ENCODE measurements at regions not wholly inside any gene's neighbourhood (a gene's known extent, or its start where the extent isn't known, plus 50 kb on each side); places are given as distances from the start of the nearest gene placed in this dataset.

DNA sequence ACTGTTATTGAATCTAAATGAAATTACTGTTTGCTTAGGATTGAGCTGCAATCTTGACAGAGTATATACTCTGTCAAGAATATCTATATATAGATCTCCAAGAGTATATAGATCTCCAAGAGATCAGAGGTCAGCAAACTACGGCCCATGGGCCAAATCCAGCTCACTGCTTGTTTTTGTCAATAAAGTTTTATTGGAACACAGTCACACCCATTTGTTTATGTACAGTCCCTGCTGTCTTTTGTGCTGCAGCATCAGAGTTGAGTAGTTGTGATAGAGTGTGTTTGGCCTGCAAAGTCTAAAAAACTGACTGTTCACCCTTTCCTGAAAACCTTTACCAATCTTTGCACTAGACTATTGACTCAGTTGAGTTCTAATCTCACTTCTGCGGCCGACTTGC, 66.3 kb upstream of the NPVF start:
- no peak for TF ChIP-seq CTCF (IDR thresholded peaks at IDR 0.05; ENCODE audit: low read depth, low read length, missing control alignments)
- no peak overlapping the region for H3K4me3 ChIP-seq (replicated peaks; ENCODE audit: low read depth, low read length)
- no peak for DNase-seq (ENCODE audit: extremely low read depth, low read depth)

DNA sequence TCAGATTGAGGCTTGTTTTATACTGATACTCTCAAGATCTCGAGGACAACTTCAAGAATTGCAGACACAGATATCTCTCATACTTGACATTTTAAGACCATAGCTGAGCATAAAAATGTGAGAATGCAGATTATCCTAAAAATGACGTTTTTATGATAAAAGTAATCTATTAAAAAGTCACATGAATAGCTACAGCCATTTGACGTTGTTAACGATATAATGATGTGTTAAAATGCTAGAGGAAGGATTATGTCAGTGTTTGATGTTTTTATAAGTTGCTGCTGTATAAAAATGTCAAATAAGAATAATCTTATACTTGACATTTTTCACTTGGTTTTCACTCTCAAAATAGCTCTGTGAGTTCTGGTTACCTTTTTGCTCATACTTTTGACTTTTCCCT, 67.1 kb upstream of the NPVF start:
- H3K4me3 ChIP-seq (replicated peaks; ENCODE audit: low read depth, low read length), result no peak overlapping the region
- DNase-seq (ENCODE audit: extremely low read depth, low read depth), result no peak
- TF ChIP-seq CTCF (IDR thresholded peaks at IDR 0.05; ENCODE audit: low read depth, low read length, missing control alignments), result no peak

DNA sequence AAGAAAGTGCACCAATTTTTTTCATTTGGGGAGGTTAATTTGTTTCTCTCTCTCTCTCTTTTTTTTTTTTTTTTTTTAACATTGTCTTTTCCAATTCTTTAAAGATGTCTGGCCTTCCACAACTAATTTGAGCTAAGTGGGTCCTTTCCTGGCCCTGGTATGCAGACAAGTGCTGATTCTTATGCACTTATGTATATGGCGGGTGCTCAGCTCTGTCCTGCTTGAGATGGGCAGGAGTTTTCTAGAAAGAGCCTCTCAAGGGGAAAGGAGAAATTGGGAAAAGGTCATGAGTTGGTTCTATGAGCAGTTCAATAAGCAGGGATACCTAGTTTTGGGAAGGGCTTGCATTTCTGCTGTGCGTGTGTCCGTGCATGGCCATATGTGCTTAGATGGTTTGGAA, 67.8 kb upstream of the NPVF start:
- TF ChIP-seq CTCF (IDR thresholded peaks at IDR 0.05; ENCODE audit: low read depth, low read length, missing control alignments), result no peak
- DNase-seq (ENCODE audit: extremely low read depth, low read depth), result no peak
- H3K4me3 ChIP-seq (replicated peaks; ENCODE audit: low read depth, low read length), result no peak overlapping the region

- DNase-seq (ENCODE audit: extremely low read depth, low read depth), result no peak
- TF ChIP-seq CTCF (IDR thresholded peaks at IDR 0.05; ENCODE audit: low read depth, low read length, missing control alignments), result no peak
- no peak overlapping the region for H3K4me3 ChIP-seq (replicated peaks; ENCODE audit: low read depth, low read length)
Measured at GRCh38 chr7:25297278-25297677, 69.0 kb upstream of the NPVF start.

- H3K4me3 ChIP-seq (replicated peaks; ENCODE audit: low read depth, low read length), result no peak overlapping the region
- TF ChIP-seq CTCF (IDR thresholded peaks at IDR 0.05; ENCODE audit: low read depth, low read length, missing control alignments), result no peak
- no peak for DNase-seq (ENCODE audit: extremely low read depth, low read depth)
Measured at GRCh38 chr7:25303281-25304181, 75.2 kb upstream of the NPVF start.

DNA sequence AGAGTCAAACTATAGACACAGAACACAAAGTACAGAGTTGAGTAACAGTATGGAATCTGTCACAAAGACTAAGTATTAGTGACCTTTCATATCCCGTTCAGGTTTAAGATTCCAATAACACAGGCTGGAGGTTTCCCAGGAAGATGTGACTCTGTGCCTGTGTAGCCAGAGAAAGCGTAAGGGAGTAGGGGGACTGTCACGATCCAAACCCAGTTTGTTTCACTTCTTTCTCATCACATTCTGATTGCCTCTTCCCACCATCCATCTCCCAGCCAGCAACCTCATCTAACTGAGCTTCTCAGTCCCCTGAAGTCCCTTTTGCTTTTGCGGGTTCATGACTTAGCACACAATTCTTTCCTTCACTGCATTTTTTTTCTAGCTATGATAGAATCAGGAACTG, 76.4 kb upstream of the NPVF start:
- H3K4me3 ChIP-seq (replicated peaks; ENCODE audit: low read depth, low read length), result no peak overlapping the region
- TF ChIP-seq CTCF (IDR thresholded peaks at IDR 0.05; ENCODE audit: low read depth, low read length, missing control alignments), result no peak
- DNase-seq (ENCODE audit: extremely low read depth, low read depth), result no peak
